Smooth muscle cell (in vitro differentiated cells): ENCODE measurements at regions not wholly inside any gene's neighbourhood (a gene's known extent, or its start where the extent isn't known, plus 50 kb on each side); places are given as distances from the start of the nearest gene placed in this dataset.

Experiments
- DNase-seq: peaks from one replicate; lab custom pipeline; 2025; ENCODE audit not compliant: unreplicated experiment; lab: John Stamatoyannopoulos, UW
- H2AFZ ChIP-seq: fragments of 200-600 bp; sonication (generic); 2 replicates; pipeline ENCODE4 v1.6.0; 2016; ENCODE audit warnings: antibody characterized with exemption, low read depth, mild to moderate bottlenecking
- H3F3A ChIP-seq: fragments of 200-600 bp; sonication (generic); 2 replicates; pipeline ENCODE4 v1.6.0; 2017; ENCODE audit warnings: antibody characterized with exemption, low read depth
- H3K27ac ChIP-seq: fragments of 200-600 bp; sonication (generic); 2 replicates; pipeline ENCODE4 v1.5.1; 2016; ENCODE audit warnings: low read depth, mild to moderate bottlenecking
- H3K27me3 ChIP-seq: fragments of 200-600 bp; sonication (generic); 2 replicates; pipeline ENCODE4 v1.6.1; 2016; ENCODE audit warnings: low read depth, mild to moderate bottlenecking
- H3K36me3 ChIP-seq: fragments of 200-600 bp; sonication (generic); 2 replicates; pipeline ENCODE4 v1.5.1; 2016; ENCODE audit warnings: low read depth
- H3K4me1 ChIP-seq: fragments of 200-600 bp; sonication (generic); 2 replicates; pipeline ENCODE4 v1.5.1; 2016; ENCODE audit warnings: low read depth
- H3K4me2 ChIP-seq: fragments of 200-600 bp; sonication (generic); 2 replicates; pipeline ENCODE4 v1.6.0; 2016; ENCODE audit warnings: mild to moderate bottlenecking
- H3K4me3 ChIP-seq: fragments of 200-600 bp; sonication (generic); 2 replicates; pipeline ENCODE4 v1.5.1; 2016; ENCODE audit warnings: mild to moderate bottlenecking
- H3K79me2 ChIP-seq: fragments of 200-600 bp; sonication (generic); 2 replicates; pipeline ENCODE4 v1.6.0; 2016; ENCODE audit warnings: low read depth, mild to moderate bottlenecking
- H3K9ac ChIP-seq: fragments of 200-600 bp; sonication (generic); 2 replicates; pipeline ENCODE4 v1.6.0; 2016; ENCODE audit warnings: low read depth
- H3K9me3 ChIP-seq: fragments of 200-600 bp; sonication (generic); replicated peaks from 2 replicates; pipeline ENCODE4 v1.5.1; 2016; ENCODE audit warnings: low read depth
- H4K20me1 ChIP-seq: fragments of 200-600 bp; sonication (generic); 2 replicates; pipeline ENCODE4 v1.6.0; 2016; ENCODE audit warnings: low read depth
- CTCF ChIP-seq: fragments of 200-600 bp; sonication (generic); IDR thresholded peaks from 2 replicates; pipeline ENCODE4 v1.5.1; 2017; ENCODE audit warnings: borderline replicate concordance, mild to moderate bottlenecking, antibody characterized with exemption; ENCODE audit not compliant: insufficient read depth, poor library complexity, severe bottlenecking
- WGBS: methylation state at CpG from one replicate; pipeline ENCODE4 v1.1.7; 2016; ENCODE audit warnings: low lambda C conversion rate; 5-methylcytosine and 5-hydroxymethylcytosine counted together

DNA sequence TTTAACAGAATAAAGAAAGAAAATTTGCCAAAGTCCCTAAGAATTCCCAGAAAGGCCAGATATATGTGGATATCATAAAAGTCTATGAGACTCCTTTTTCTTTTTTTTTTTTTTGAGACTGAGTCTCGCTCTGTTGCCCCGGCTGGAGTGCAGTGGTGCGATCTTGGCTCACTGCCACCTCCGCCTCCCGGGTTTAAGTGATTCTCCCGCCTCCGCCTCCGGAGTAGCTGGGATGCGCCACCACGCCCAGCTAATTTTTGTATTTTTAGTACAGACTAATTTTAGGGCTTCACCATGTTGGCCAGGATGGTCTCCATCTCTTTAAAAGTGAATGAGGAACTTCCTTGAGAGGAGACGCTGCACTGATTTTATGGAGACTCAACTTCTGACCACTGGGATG, 335.2 kb downstream of the FBXO15 start:
- Histone ChIP-seq H3K27me3 (no peaks in the 10 kb centered on the region), H3K9ac (no peak overlapping the region), H3K4me2 (no peak overlapping the region), H3K79me2 (no peaks in the 10 kb centered on the region), H4K20me1 (no peaks in the 10 kb centered on the region), H3K27ac (no peak overlapping the region), H3K4me3 (no peak overlapping the region), H3K9me3 (no peaks in the 10 kb centered on the region), H3K4me1 (no peaks in the 10 kb centered on the region), H3F3A (no peaks in the 10 kb centered on the region), H2AFZ (no peak overlapping the region), H3K36me3 (no peaks in the 10 kb centered on the region)
- 98% methylated on average over 11 of the region's 11 CpGs for WGBS
- no peak for DNase-seq
- no peak for TF ChIP-seq CTCF

DNA sequence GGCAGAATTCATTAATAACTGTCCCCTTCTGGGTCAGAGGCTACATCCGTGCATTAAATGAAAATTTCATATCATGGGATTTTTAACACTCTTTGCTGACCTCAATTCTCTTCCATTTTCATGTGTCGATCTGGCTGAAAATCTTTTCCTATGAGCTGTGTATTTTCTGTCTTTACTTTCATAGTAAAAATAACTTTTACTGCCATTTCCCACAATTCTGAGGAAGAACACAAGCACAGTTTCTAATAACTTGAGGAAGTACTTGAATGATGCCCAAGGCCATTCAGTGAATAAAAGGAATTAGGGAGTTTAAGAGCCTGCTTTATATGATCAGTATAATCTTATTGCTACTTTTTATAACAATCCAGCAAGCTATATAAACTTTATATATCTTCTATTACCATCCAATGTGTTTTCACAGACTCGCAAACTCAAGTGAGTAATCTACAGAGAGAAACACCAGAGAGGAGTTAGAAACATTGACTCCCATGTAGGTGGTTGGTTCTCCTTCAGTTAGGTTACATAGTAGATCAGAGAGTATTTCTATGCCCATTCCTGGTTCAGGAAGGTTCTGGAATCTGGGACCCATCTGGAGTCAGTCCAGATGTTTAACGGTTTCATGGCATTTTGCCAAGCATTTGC, 340.0 kb downstream of the FBXO15 start:
- 89% methylated on average over 4 of the region's 4 CpGs for WGBS

GRCh38 chr18:73805991-73806390, 341.6 kb downstream of the FBXO15 start:
- 82% methylated on average over 3 of the region's 3 CpGs for WGBS

More for the DNA sequence above, 340.0 kb downstream of the FBXO15 start:
- Histone ChIP-seq H3K27me3 (no peaks in the 10 kb centered on the region), H3K4me2 (no peak overlapping the region), H3K4me1 (no peaks in the 10 kb centered on the region), H4K20me1 (no peaks in the 10 kb centered on the region), H3K27ac (no peak overlapping the region), H3K36me3 (no peaks in the 10 kb centered on the region), H2AFZ (no peak overlapping the region), H3K4me3 (no peak overlapping the region), H3K9ac (no peak overlapping the region), H3F3A (no peaks in the 10 kb centered on the region), H3K9me3 (no peaks in the 10 kb centered on the region), H3K79me2 (no peaks in the 10 kb centered on the region)
- TF ChIP-seq CTCF = no peak
- DNase-seq = no peak

More at GRCh38 chr18:73805991-73806390, 341.6 kb downstream of the FBXO15 start:
- no peaks in the 10 kb centered on the region for H4K20me1 ChIP-seq
- H3F3A ChIP-seq = no peaks in the 10 kb centered on the region
- no peak overlapping the region for H3K4me3 ChIP-seq
- H3K9me3 ChIP-seq = no peaks in the 10 kb centered on the region
- H3K4me2 ChIP-seq = no peak overlapping the region
- H2AFZ ChIP-seq = no peak overlapping the region
- no peaks in the 10 kb centered on the region for H3K4me1 ChIP-seq
- TF ChIP-seq CTCF = no peak
- no peak overlapping the region for H3K9ac ChIP-seq
- no peak for DNase-seq
- no peaks in the 10 kb centered on the region for H3K36me3 ChIP-seq
- H3K27ac ChIP-seq = no peak overlapping the region
- H3K27me3 ChIP-seq = no peaks in the 10 kb centered on the region
- no peaks in the 10 kb centered on the region for H3K79me2 ChIP-seq
